SK-N-SH (cell line): ENCODE measurements at regions not wholly inside any gene's neighbourhood (a gene's known extent, or its start where the extent isn't known, plus 50 kb on each side); places are given as distances from the start of the nearest gene placed in this dataset.

Experiments used
- CTCF ChIA-PET: fragments of 300-600, 350-600 bp; formaldehyde crosslinking; extraction: SDS; loops from one replicate; lab custom pipeline; 2021; lab: Yijun Ruan, JAX
- POLR2A ChIA-PET: fragments of 350-600 bp; sonication (Branson Sonifier 250); formaldehyde crosslinking; extraction: SDS; loops from one replicate; lab custom pipeline; 2020; ENCODE audit warnings: antibody characterized with exemption, inconsistent platforms; lab: Yijun Ruan, JAX
- DNase-seq: peaks from one replicate; pipeline ENCODE4 v3.0.0; 2012
- H2AFZ ChIP-seq: fragments of 200-600 bp; sonication (generic); 2 replicates; pipeline ENCODE4 v1.8.1; 2016; ENCODE audit warnings: antibody characterized with exemption, mild to moderate bottlenecking, low read depth
- H3F3A ChIP-seq: fragments of 200-600 bp; sonication (generic); replicated peaks from 2 replicates; pipeline ENCODE3; 2016; ENCODE audit warnings: antibody characterized with exemption, mild to moderate bottlenecking; ENCODE audit not compliant: insufficient read depth
- H3K27ac ChIP-seq, 2 experiments: fragments of 200-500 bp in 1 of 2; fragments of 200-600 bp in 1 of 2; sonication (Bioruptor generic) in 1 of 2; sonication (generic), shearing (Covaris generic) in 1 of 2; 2 replicates each; pipeline versions ENCODE4 v1.5.1 to v1.6.1; 2014 to 2016; ENCODE audit warnings: low read depth in 2 of 2, inconsistent platforms in 1 of 2, low read length in 1 of 2, mild to moderate bottlenecking in 1 of 2, mixed read lengths in 1 of 2
- H3K27me3 ChIP-seq: fragments of 200-600 bp; sonication (generic), shearing (Covaris generic); 2 replicates; pipeline ENCODE4 v1.6.1; 2016; ENCODE audit warnings: mixed run types; ENCODE audit not compliant: insufficient read depth
- H3K36me3 ChIP-seq, 2 experiments: fragments of 200-500 bp in 1 of 2; fragments of 200-600 bp in 1 of 2; sonication (Bioruptor generic) in 1 of 2; sonication (generic) in 1 of 2; replicated peaks in 1 of 2; 2 replicates each; pipeline versions ENCODE3 to v1.5.1; 2014 to 2016; ENCODE audit warnings: low read length in 1 of 2, mild to moderate bottlenecking in 1 of 2; ENCODE audit not compliant: insufficient read depth in 2 of 2, control insufficient read depth in 1 of 2
- H3K4me1 ChIP-seq, 2 experiments: fragments of 200-500 bp in 1 of 2; fragments of 200-600 bp in 1 of 2; sonication (Bioruptor generic) in 1 of 2; sonication (generic), shearing (Covaris generic) in 1 of 2; 2 replicates each; pipeline versions ENCODE4 v1.5.1 to v1.6.1; 2014 to 2016; ENCODE audit warnings: low read depth in 1 of 2, low read length in 1 of 2, mixed run types in 1 of 2; ENCODE audit not compliant: insufficient read depth in 2 of 2, control insufficient read depth in 1 of 2
- H3K4me2 ChIP-seq: fragments of 200-600 bp; sonication (generic), shearing (Covaris generic); 2 replicates; pipeline ENCODE4 v1.6.1; 2017; ENCODE audit warnings: mixed run types
- H3K4me3 ChIP-seq, 2 experiments: fragments of 200-500 bp in 1 of 2; fragments of 200-600 bp in 1 of 2; sonication (Bioruptor generic) in 1 of 2; sonication (generic), shearing (Covaris generic) in 1 of 2; 2 replicates each; pipeline versions ENCODE4 v1.5.1 to v1.8.1; 2014 to 2016; ENCODE audit warnings: low read depth in 2 of 2, inconsistent platforms in 1 of 2, low read length in 1 of 2, mild to moderate bottlenecking in 1 of 2, mixed read lengths in 1 of 2, moderate library complexity in 1 of 2
- H3K79me2 ChIP-seq: fragments of 200-600 bp; sonication (generic); 2 replicates; pipeline ENCODE4 v1.8.1; 2017; ENCODE audit warnings: mild to moderate bottlenecking; ENCODE audit not compliant: insufficient read depth
- H3K9ac ChIP-seq: fragments of 200-600 bp; sonication (generic); 2 replicates; pipeline ENCODE4 v1.6.1; 2017; ENCODE audit warnings: mixed run types
- H3K9me2 ChIP-seq: fragments of 200-600 bp; sonication (generic); 2 replicates; pipeline ENCODE4 v1.6.1; 2017; ENCODE audit warnings: mixed run types
- H3K9me3 ChIP-seq: fragments of 200-600 bp; sonication (generic); 2 replicates; pipeline ENCODE4 v1.6.1; 2017; ENCODE audit warnings: mixed run types, mild to moderate bottlenecking, moderate library complexity
- H4K20me1 ChIP-seq: fragments of 200-600 bp; sonication (generic); 2 replicates; pipeline ENCODE4 v1.6.1; 2017; ENCODE audit warnings: mild to moderate bottlenecking, mixed run types; ENCODE audit not compliant: insufficient read depth
- ELF1 ChIP-seq: IDR thresholded peaks from 2 replicates; pipeline ENCODE4 v1.4.0; 2012
- EP300 ChIP-seq, 2 experiments: IDR thresholded peaks; 2 replicates each; pipeline versions ENCODE4 v1.4.0 to v1.6.1; 2012; ENCODE audit warnings: borderline replicate concordance in 1 of 2, low read depth in 1 of 2, low read length in 1 of 2
- EZH2phosphoT487 ChIP-seq: fragments of 200-600 bp; sonication (generic); IDR thresholded peaks from 2 replicates; pipeline ENCODE4 v1.6.1; 2017; ENCODE audit warnings: low read depth, mixed run types, mild to moderate bottlenecking, antibody characterized with exemption, moderate library complexity, borderline replicate concordance
- FOSL2 ChIP-seq: IDR thresholded peaks from 2 replicates; pipeline ENCODE4 v1.4.0; 2012; ENCODE audit warnings: low read depth, mild to moderate bottlenecking, moderate library complexity, borderline replicate concordance
- FOXJ3 ChIP-seq: sonication (generic); formaldehyde crosslinking; IDR thresholded peaks from 2 replicates; pipeline ENCODE4 v1.5.1; 2020; ENCODE audit warnings: mild to moderate bottlenecking, missing genetic modification reagents
- GABPA ChIP-seq: IDR thresholded peaks from 2 replicates; pipeline ENCODE4 v1.4.0; 2012; ENCODE audit warnings: low read depth, mild to moderate bottlenecking
- GATA2 ChIP-seq: sonication (generic); formaldehyde crosslinking; IDR thresholded peaks from 2 replicates; pipeline ENCODE4 v1.5.0; 2020; ENCODE audit warnings: mild to moderate bottlenecking, missing genetic modification reagents
- MEF2A ChIP-seq: IDR thresholded peaks from 2 replicates; pipeline ENCODE4 v1.4.0; 2012; ENCODE audit warnings: low read depth, borderline replicate concordance
- MXI1 ChIP-seq: IDR thresholded peaks from 2 replicates; pipeline ENCODE4 v1.6.1; 2012; ENCODE audit warnings: mild to moderate bottlenecking, low read depth, low read length, improper control_type of control experiment
- NRF1 ChIP-seq: IDR thresholded peaks from 2 replicates; pipeline ENCODE4 v1.6.1; 2012; ENCODE audit warnings: low read depth, mild to moderate bottlenecking, low read length
- RAD21 ChIP-seq: IDR thresholded peaks from 2 replicates; pipeline ENCODE4 v1.6.1; 2012; ENCODE audit warnings: mild to moderate bottlenecking, low read length
- RFX5 ChIP-seq: IDR thresholded peaks from 2 replicates; pipeline ENCODE4 v1.6.1; 2012; ENCODE audit warnings: mild to moderate bottlenecking, improper control_type of control experiment, low read length
- TEAD4 ChIP-seq: IDR thresholded peaks from 2 replicates; pipeline ENCODE4 v1.4.0; 2012; ENCODE audit warnings: mild to moderate bottlenecking, borderline replicate concordance; ENCODE audit not compliant: insufficient read depth
- YY1 ChIP-seq: IDR thresholded peaks from 2 replicates; pipeline ENCODE4 v1.4.0; 2012; ENCODE audit warnings: low read depth, mild to moderate bottlenecking
- WGBS: methylation state at CpG from one replicate; pipeline ENCODE4 v1.1.6; 2017; ENCODE audit warnings: low lambda C conversion rate; 5-methylcytosine and 5-hydroxymethylcytosine counted together
- TF ChIP-seq, protein P1 (sequence below): fragments of 200-600 bp; sonication (generic); IDR thresholded peaks from 2 replicates; pipeline ENCODE4 v1.6.1; 2017; ENCODE audit warnings: antibody characterized with exemption, mild to moderate bottlenecking, moderate library complexity
- TF ChIP-seq, protein P2 (sequence below): IDR thresholded peaks from 2 replicates; pipeline ENCODE4 v1.4.0; 2012; ENCODE audit warnings: low read depth, borderline replicate concordance
- TF ChIP-seq, protein P3 (sequence below): fragments of 150-350 bp; IDR thresholded peaks from 2 replicates; pipeline ENCODE4 v1.6.1; 2017; ENCODE audit warnings: antibody characterized with exemption, low read length, low read depth, borderline replicate concordance

DNA sequence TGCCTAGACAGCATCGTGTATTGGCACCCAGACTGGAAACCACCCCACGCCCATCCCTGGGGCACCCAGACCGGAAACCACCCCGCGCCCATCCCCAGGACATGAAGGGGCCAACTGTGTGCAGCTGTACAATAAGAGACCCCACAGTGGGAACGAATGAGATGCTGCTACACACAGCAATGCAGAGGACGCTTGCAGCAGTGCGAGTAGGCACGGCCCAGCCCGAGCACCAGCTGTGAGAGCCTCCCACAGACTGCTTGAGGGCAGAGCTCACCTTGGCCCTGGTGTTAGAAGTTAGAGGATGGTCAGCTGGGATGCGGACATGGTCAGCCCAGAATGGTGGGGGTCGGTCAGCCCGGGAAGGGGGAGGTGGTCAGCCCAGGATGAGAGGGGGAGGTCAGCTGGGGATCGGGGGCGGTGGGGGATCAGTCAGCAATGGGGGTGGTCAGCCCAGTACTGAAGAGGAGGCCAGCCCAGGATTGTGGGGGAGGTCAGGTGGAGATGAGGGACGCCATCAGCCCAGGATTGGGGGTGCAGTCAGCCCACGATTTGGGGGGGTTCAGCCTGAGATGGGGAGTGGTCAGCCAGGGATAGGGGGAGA lies 340.0 kb downstream of the C16orf95 start:
- TF ChIP-seq, protein P1, sequence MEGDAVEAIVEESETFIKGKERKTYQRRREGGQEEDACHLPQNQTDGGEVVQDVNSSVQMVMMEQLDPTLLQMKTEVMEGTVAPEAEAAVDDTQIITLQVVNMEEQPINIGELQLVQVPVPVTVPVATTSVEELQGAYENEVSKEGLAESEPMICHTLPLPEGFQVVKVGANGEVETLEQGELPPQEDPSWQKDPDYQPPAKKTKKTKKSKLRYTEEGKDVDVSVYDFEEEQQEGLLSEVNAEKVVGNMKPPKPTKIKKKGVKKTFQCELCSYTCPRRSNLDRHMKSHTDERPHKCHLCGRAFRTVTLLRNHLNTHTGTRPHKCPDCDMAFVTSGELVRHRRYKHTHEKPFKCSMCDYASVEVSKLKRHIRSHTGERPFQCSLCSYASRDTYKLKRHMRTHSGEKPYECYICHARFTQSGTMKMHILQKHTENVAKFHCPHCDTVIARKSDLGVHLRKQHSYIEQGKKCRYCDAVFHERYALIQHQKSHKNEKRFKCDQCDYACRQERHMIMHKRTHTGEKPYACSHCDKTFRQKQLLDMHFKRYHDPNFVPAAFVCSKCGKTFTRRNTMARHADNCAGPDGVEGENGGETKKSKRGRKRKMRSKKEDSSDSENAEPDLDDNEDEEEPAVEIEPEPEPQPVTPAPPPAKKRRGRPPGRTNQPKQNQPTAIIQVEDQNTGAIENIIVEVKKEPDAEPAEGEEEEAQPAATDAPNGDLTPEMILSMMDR, result no peak
- no peak for TF ChIP-seq FOSL2
- TF ChIP-seq EP300 (IDR thresholded peaks at IDR 0.05; ENCODE audit: borderline replicate concordance in 1 of 2, low read depth in 1 of 2, low read length in 1 of 2), result no peak
- TF ChIP-seq RFX5, result no peak
- no peak for TF ChIP-seq RAD21
- TF ChIP-seq ELF1, result no peak
- TF ChIP-seq TEAD4, result no peak
- no peak for TF ChIP-seq EZH2phosphoT487
- no peak for TF ChIP-seq FOXJ3 (CRISPR knock-in tag)
- no peak for TF ChIP-seq GATA2 (CRISPR knock-in tag)
- no peak for TF ChIP-seq MEF2A
- TF ChIP-seq, protein P2, sequence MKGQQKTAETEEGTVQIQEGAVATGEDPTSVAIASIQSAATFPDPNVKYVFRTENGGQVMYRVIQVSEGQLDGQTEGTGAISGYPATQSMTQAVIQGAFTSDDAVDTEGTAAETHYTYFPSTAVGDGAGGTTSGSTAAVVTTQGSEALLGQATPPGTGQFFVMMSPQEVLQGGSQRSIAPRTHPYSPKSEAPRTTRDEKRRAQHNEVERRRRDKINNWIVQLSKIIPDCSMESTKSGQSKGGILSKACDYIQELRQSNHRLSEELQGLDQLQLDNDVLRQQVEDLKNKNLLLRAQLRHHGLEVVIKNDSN, result no peak
- no peak for TF ChIP-seq NRF1
- TF ChIP-seq MXI1, result no peak
- no peak for TF ChIP-seq YY1
- no peak for TF ChIP-seq GABPA
- TF ChIP-seq, protein P3, sequence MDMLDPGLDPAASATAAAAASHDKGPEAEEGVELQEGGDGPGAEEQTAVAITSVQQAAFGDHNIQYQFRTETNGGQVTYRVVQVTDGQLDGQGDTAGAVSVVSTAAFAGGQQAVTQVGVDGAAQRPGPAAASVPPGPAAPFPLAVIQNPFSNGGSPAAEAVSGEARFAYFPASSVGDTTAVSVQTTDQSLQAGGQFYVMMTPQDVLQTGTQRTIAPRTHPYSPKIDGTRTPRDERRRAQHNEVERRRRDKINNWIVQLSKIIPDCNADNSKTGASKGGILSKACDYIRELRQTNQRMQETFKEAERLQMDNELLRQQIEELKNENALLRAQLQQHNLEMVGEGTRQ, result no peak
- no peak overlapping the region for H3K27ac ChIP-seq
- no peaks in the 10 kb centered on the region for H3K79me2 ChIP-seq
- peaks cover 7% of the 10 kb centered on the region for H3F3A ChIP-seq
- H3K9me2 ChIP-seq, result no peaks in the 10 kb centered on the region
- H4K20me1 ChIP-seq, result no peaks in the 10 kb centered on the region
- H3K27me3 ChIP-seq, result peaks cover 25% of the 10 kb centered on the region; the same call in 1 of the 2 replicates
- H3K9ac ChIP-seq, result no peak overlapping the region
- ChIA-PET CTCF (no interaction called here), POLR2A (no interaction called here)
- H3K36me3 ChIP-seq, result no peaks in the 10 kb centered on the region
- H2AFZ ChIP-seq, result no peak overlapping the region
- H3K9me3 ChIP-seq, result no peaks in the 10 kb centered on the region
- H3K4me3 ChIP-seq, result no peak overlapping the region
- no peak overlapping the region for H3K4me2 ChIP-seq
- DNase-seq, result no peak
- no peaks in the 10 kb centered on the region for H3K4me1 ChIP-seq
- 24% methylated on average over 14 of the region's 17 CpGs for WGBS
